NCI-H2227 treated with DMSO at 0.1 percent for 48 hours (cell line): ENCODE measurements at regions not wholly inside any gene's neighbourhood (a gene's known extent, or its start where the extent isn't known, plus 50 kb on each side); places are given as distances from the start of the nearest gene placed in this dataset.
A peak's percentile ranks its signal among the peaks of the same experiment; 100 is the strongest.
"Not testable (repeated sequence)": the region's sequence is repeated elsewhere in the genome, so short reads cannot be mapped to it uniquely, and the experiment has no call there.

Source experiments
- DNase-seq: peaks from one replicate; lab custom pipeline; 2025; lab: John Stamatoyannopoulos, UW

DNA sequence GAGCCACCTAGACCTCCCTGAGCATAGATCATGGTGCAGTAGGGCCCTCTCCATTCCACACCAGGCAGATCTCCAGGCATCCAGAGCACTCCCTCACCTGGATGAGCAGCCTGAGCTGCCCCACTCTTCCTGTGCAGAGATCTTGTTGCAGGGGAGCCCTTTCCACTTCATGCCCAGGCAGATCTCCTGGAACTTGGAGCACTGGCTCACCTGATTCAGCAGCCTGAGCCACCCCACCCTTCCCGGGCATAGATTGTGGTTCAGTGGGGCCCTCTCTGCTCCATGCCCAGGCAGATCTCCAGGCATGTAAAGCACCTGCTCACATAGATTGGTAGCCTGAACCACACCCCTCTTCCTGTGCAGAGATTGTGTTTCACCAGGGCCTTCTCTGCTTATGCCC lies 78.0 kb downstream of the SEC16B start:
- no peak for DNase-seq

DNA sequence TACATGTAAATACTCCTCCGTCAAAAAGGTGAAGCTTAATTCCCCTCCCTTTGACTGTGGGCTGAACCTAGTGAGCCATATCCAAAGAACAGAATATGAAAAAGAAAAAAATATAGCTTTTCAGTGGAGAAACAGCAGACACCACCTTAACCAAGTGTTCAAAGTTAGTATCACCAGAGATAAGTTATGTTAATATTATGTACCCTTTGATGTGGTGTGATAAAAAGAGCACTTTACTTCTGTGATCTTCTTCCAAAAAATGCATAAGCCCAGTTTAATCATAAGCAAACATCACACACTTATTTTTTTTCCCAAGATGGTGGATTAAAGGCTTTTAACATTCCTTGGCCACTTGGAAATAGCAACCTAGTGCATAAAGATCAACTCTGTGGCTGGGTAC lies 79.4 kb downstream of the SEC16B start:
- DNase-seq, result no peak

DNA sequence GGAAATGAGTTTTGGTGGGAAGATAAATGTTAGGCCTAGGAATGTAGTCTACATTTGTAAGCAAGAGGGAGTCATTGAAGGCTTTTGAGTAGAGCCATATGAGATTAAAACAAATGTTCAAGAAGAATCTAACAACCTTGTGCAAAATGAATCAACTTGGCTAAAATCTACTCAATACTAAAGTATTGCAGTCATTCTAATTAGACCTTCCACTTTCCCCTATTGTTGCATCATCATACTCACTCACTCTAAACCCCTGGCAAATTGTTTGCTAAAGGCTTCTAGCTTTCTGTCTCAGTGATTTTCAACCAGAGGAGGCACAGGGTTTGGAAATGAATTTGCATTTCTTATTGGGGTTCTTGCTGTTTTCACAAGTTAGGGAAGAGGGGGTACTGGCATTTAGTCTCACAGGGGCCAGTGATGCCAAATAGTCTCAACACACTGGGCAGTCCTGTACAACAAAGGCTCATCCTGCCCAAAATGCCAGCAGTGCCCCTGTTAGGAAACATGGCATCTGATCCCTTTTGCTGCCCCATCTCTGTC lies 85.3 kb downstream of the SEC16B start:
- no peak for DNase-seq

DNA sequence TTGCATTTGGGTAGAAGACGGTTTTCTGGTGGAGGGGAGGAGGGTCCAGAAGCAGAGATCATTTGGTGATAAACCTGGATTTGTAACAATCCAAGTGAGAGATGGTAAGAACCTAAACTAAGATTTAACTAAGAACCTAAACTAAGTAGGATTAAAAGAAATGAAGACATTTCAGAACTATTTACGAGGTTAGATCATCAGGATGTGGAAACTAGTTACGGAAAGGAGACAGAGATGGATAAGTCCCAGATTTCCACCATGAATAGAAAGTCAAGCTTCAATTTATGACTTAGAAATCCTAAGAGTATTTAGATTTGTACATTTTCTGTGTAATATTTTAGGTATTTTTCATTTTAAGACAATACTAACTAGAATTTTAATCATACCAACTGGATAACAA lies 86.3 kb downstream of the SEC16B start:
- no peak for DNase-seq

DNA sequence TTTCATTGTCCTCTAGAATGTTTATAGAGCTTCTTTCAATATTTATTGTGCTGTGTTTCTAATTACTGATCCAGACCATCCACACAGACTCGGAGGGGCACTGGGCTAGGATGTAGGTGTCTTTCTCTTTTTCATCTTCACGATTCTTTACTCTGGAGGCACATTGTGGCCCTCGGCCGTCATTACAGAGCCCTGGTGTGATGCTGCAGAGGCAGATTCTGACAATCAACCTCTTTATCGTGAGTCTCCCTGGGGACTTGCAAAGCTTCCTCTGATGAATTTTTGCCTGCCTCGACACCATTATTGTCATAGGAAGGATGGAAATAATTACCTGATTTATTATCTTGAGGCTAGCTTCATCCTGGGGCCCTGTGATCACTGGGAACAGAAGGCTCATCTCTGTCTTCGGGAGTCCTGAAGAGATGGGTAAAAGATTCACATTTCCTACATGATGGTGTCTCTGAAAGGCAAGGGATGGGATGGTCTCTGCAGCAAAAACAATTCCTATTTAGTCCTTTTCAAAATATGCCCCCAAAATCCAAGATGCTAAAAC lies 89.4 kb downstream of the SEC16B start:
- DNase-seq, result no peak

DNA sequence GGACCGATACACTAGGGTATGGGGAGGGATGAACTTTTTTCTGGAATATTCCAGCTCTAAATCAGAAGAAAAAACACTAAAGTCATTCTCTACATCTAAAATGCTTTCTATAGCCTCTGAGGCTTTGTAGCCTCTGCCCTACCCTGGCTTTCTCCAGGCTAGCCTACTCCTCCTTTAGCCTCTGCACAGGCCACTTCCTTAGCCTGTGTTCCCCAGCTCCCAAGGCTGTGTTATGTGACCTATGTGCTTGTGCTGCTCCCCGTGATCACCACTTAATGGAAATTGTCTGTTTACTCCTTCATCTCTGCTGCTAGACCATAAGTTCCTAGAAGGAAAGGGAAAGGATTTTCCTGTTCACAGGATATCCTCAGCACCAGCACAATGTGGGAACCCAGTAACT lies 92.8 kb downstream of the SEC16B start:
- DNase-seq, result no peak

DNA sequence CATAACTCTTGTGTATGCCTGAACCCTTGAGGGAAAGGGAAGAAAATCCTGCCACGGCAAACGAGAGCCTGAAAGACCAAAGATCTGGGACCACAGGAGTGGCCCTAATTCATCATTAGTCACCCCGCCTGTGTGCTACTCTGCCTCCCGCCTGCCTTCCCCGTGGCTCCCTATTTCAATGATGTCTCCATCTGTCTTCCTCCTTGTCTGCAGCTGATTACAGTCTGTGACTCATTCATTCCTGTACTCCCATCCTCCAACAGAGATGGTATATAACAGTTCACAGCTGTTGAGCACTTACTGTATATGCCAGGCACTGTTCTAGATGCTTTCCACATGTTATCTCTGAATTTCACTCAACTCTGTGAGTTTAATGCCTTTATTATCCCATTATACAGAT lies 96.6 kb downstream of the SEC16B start:
- no peak for DNase-seq

DNA sequence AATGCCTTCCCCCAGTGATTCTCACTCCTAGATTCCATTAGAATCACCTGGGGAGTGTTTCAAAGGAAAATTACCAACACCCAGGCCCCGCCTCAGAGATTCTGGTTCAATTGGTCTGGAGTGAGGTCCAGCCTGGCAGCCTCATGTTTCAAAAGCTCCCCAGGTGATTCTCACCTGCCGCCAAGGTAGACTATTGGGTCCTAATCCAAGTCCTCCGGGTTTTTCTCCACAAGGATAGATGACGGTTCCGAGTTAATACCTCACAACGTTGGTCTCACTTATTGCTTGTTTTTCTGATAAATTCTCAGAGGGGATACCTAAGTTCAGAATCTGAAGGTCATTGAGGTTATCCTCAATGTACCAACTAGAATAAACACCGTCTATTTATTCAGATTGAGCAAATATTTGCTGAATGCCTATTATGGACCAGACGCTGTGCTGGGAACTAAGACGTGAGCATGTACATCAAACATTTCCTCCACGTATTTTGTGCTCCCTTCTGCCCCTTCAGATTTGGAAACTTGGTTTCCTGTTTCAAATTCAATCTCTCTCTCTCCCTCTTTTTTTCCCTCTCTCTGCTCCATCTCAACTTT lies 97.5 kb downstream of the SEC16B start:
- no peak for DNase-seq

DNA sequence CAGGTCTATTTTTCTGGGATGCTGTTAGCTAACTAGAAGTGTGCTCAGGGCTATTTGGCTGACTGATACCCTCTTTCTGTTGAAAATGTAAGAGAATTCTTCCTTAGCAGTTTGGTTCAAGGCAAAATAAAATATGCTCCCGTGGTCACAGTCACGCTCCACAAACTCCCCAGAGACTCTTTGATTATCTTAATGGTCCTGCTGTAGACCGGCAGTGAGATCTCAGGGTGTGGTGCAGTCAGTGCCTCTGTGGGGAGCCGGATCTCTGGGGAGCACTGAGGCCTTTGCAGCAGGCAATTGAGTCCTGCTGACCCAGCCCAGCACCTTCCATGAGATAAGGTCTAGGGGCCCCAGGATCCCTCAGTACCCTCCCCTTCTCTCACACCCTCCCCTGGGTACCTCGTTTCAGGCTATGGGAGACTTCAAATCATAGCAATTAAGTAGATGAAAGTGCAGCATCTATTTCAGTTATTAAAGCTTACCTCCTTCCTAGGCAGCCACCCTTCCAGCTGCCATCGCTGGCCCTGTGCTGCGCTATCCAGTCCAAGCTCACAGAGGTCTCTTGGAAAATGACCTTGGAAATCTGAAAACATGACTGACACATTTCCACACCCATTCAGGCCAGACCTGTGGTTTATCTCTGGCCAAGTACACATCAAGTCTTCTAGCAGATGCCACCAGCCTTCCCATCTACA lies 98.1 kb downstream of the SEC16B start:
- no peak for DNase-seq

DNA sequence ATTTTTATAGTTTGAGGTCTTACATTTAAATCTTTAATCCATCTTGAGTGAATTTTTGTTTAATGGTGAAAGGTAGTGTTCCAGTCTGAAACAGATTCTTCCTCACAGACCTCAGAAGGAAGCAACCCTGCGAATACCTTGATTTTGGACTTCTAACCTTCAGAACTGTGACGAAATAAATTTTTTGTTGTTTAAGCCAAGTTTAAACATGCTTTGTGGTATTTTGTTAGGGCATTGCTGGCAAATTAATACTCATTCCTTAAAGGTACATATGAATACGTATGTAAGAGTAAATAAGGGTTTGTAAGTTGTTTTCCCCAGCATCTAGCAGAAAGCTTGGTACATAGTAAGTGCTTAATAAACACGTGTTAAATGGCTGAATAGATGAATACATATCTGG lies 100.3 kb downstream of the SEC16B start:
- no peak for DNase-seq

DNA sequence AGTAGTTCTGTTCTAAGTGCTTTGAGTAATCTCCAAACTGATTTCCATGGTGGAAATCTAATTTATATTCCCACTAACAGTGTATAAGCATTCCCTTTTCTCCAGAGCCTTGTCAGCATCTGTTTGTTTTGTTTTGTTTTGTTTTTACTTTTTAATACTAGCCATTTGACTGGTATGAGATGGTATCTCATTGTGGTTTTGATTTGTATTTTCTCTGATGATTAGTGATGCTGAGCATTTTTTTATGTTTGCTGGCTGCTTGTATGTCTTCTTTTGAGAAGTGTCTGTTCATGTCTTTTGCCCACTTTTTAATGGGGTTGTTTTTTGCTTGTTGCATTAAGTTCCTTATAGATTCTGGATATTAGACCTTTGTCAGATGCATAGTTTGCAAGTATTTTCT lies 100.8 kb downstream of the SEC16B start:
- DNase-seq, result not testable (repeated sequence)

DNA sequence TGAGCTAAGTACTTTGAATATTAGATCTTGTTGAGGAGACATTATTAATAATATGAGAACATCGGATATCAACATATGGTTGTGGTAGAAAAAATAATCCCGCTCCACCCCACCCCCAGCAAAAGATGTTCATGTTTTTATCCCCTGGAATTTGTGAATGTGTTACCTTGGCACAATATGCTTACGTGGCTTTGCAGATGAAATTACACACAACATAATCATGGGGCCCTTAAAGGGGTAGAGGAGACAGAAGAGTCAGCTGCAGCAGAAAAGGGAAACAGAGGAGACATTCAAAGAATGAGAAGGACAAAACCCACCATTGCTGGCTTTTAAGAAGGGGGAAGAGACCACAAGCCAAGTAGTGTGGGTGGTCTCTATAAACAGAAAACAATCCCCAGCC lies 104.1 kb downstream of the SEC16B start:
- DNase-seq, result no peak

DNA sequence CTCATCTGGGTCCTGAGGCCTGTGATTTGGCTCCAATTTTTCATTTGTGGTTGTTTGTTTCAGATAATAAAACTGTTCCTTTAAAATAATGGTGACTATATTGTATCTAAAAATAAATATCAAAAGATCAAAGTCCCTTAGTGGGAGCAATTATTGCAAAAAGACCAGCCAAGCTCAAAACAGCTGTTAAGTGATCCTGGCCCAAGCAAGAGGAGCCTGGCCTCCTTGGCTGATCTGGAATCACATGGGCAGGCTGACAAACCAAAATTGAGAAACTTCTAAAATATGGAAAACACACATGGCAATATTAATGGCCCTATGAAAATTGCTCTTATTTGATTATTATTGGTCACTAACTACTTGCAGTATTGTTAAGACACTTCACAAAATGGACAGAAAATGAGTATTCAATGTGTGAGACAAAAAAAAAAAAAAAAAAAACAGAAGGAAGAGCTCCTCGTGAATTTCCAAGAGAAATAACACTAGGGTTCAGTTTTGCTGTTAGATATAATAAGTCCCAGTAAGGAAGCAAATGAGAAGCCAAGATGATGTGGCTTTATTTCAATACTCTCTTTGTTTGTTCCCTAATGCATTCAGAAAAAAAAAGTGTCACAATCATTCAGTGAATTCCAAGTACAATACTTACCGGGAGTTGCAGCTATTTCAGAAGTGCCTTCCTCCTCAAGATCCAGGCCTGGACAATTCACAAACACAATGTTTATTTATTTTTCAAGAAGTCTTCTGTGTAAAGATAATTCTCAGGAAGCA lies 105.1 kb downstream of the SEC16B start:
- no peak for DNase-seq

DNA sequence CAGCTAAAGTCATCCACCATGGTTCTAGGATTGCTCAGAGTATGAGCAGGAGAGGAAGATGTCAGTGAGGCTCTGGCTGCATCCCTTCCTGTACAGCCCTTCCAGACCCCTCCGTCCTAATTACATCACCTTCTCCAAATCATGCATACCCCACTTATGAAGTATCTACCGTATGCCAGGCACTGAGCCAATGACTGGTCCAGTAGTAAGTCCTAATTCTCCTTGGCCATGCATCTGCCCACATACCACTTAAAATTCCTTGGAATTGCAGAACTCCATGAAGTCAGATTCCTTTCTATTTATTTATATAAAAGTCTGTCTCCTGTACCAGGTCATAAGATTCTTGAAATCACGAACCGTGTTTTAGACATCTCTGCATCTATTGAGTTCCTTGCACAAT lies 106.1 kb downstream of the SEC16B start:
- DNase-seq, result no peak

DNA sequence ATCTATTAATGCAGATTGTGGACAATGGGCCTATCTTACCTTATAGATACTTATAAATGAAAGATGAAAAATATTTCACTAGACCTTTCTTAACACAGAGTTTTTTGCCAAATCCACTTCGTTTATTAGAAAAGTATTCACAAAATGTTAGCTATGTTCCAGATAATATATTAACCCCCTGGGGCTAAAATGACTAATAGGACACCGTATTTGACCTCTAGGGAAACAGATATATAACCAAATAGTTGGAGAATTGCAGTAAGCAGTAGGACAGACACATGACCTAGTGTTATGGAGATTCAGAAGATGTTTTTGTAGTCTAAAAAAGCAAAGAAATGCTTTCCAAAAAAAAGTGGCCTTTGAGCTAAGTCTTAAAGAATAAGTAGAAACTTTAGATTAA lies 106.9 kb downstream of the SEC16B start:
- no peak for DNase-seq

DNA sequence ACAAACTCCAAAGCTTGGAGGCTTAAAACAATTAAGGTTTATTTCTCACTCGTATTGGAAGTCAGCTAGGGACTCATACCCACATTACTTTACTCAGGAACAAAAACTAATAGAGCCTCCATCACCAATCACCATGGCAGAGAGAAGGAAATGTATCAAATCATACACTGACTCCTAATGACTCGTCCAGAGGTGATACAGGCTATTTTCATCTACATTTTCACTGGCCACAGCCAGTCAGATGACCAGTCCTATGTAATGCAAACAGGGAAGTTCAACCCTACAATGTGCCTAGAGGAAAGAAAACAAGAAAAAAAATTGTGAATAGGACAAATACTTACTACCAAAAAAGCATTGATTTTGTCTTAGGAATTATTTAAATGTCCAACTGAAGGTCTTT lies 110.3 kb downstream of the SEC16B start:
- DNase-seq, result no peak

DNA sequence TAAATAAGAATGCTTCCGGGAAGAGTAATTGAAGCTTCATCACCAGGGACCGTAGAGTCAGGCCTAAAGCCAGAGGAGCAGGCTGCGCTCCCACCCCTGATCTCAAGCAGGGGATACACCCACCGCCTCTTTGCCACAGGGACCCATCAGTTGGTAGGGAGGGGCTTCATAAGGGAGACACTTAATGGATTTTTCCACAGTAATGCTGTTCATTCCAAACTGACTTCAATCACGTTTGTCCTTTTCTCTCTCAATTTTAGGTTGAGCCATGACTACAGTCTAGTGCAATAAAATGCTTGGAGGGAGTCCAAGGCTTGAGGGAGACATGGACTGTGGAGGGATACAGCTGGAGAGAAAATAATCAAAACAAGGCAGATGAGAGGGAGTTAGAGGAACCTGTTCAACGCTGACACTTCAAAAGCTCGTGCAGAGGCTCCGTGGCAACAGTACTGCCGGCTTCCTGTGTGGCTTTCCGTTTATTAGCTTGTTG lies 111.5 kb downstream of the SEC16B start:
- peak; percentile 15 for DNase-seq

DNA sequence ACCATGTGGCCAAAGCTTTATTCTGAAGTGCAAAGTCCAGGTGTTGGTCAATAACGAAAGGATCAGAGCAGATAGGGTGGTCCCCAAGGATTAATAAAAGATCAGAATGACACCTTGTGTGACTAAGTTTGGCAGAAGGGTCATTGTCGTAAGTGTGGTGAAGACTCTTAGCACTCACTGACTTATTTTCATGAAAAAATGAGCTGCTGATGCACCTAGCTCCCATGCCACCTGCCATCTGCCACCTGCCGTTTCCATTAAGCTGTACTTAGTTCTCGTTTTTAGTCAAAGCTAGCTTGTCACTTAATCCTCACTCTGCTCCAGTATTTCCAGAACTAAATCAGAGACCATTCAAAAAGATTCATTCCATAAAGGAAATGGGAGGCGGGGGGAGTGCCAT lies 112.6 kb downstream of the SEC16B start:
- DNase-seq, result no peak

DNA sequence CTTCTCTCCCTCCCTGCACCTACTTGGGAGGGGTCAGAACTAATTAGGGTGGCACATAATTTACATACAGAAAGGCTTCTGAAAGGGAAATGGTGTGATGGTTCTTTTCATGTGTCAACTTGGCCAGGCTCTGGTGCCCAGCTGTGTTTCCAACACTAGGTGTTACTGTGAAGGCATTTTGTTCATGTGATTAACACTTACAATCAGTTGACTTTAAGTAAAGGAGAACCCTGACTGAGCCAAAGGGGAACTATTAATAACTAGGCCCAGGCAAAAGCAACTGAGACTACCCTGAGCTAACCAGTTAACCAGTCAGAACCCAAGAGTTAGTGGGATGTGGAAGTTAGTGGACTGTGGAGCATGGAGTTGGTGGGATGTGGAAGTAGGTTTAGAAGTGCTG lies 114.9 kb downstream of the SEC16B start:
- no peak for DNase-seq

DNA sequence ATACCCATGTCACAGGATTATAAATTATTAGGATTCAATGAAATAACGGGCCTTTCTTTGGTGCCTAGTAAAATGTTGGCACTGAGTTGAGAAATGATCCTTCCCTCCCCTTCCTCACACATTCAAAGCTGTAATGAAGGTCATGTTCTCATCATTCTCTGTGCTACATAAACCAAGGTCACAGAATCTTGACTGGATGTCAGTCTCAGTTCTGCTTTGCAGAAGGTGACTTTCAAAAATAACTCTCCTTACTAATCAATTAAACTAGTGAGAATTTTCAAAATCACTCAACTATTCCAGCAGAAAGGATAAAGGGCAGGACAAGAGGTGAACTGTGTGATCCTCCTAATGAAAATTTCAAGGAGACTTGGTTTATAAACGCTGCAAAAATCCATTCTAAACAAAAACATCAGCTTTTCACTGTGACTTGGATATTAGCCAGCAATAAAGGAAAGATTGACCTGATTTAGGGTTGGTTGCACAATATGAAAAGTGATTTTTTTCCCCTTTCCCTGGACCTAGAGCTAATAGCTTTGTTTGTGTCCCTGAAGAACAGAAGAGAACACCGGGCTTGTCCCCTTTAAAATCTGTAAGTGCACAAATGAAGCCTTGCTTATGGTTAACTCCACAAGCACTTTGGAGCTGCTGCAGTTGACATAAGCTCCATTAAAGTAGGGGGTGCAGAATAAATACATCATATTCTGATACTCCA lies 120.1 kb downstream of the SEC16B start:
- DNase-seq, result no peak

DNA sequence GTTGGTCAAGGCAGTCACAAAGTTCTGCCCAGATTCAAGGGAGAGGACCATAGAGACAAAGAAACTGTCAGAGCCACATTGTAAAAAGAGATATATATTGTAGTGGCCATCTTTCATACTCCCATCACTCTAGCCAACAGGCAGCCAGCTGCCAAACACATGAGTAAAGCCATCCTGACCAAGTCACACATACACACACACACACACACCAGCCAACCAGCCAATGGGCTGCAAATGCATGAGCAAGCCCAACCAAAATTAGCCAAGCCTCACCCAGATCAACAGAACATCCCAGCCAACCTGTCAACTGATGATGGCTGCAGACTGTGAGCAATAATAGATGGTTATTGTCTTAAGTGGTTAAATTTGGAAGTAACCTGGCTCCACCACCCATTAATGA lies 120.7 kb downstream of the SEC16B start:
- peak; percentile 10 for DNase-seq

DNA sequence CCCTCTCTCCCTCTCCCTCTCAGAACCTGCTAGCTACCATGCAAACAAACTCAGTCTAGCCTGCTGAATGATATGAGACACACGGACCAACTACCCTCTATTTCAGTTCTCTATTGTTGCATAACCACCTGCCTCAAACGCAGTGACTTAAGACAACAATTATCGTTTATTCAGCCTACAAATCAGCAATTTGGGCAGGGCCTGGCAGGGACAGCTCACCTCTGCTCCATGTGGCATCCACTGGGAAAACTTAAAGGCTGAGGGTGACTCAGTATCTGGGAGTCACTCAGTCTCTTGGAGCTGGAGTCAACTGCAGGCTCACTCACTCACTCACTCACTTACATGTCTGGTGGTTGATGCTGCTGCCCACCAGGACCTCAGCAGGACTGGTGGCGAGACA lies 121.3 kb downstream of the SEC16B start:
- no peak for DNase-seq
